Middle frontal gyrus (tissue), 1 donor: ENCODE measurements at regions not wholly inside any gene's neighbourhood (a gene's known extent, or its start where the extent isn't known, plus 50 kb on each side); places are given as distances from the start of the nearest gene placed in this dataset.

Experiments used
- DNase-seq: peaks from one replicate; pipeline ENCODE4 v3.0.0-alpha.2; 2015; ENCODE audit warnings: low spot score; ENCODE audit errors: extremely low spot score

GRCh38 chr17:65406552-65406951, 154.9 kb downstream of the AXIN2 start:
- no peak for DNase-seq

- no peak for DNase-seq
Observed at GRCh38 chr17:65405563-65405962, 155.9 kb downstream of the AXIN2 start.

- no peak for DNase-seq
Observed at GRCh38 chr17:65404761-65405160, 156.7 kb downstream of the AXIN2 start.

GRCh38 chr17:65403626-65404025, 157.8 kb downstream of the AXIN2 start:
- DNase-seq, result no peak

GRCh38 chr17:65402513-65403496, 158.6 kb downstream of the AXIN2 start:
- DNase-seq, result no peak

GRCh38 chr17:65401561-65401960, 159.9 kb downstream of the AXIN2 start:
- no peak for DNase-seq

GRCh38 chr17:65400701-65401100, 160.7 kb downstream of the AXIN2 start:
- no peak for DNase-seq

- no peak for DNase-seq
Observed at GRCh38 chr17:65398040-65398787, 163.2 kb downstream of the AXIN2 start.

GRCh38 chr17:65395924-65396323, 165.5 kb downstream of the AXIN2 start:
- DNase-seq, result no peak

- DNase-seq, result no peak
Observed at GRCh38 chr17:65394811-65395472, 166.5 kb downstream of the AXIN2 start.

GRCh38 chr17:65393514-65393913, 167.9 kb downstream of the AXIN2 start:
- no peak for DNase-seq

GRCh38 chr17:65389949-65390348, 171.5 kb downstream of the AXIN2 start:
- peak; percentile 18 for DNase-seq

GRCh38 chr17:65389426-65389825, 172.0 kb downstream of the AXIN2 start:
- no peak for DNase-seq

- no peak for DNase-seq
Observed at GRCh38 chr17:65388911-65389310, 172.5 kb downstream of the AXIN2 start.

- DNase-seq, result no peak
Observed at GRCh38 chr17:65387322-65387721, 174.1 kb downstream of the AXIN2 start.

GRCh38 chr17:65385726-65386125, 175.7 kb downstream of the AXIN2 start:
- no peak for DNase-seq

GRCh38 chr17:65385071-65385470, 176.4 kb downstream of the AXIN2 start:
- no peak for DNase-seq

- DNase-seq, result no peak
Observed at GRCh38 chr17:65381152-65381551, 180.3 kb downstream of the AXIN2 start.

GRCh38 chr17:65374966-65375365, 186.5 kb downstream of the AXIN2 start:
- no peak for DNase-seq

- DNase-seq, result no peak
Observed at GRCh38 chr17:65371702-65372101, 189.7 kb downstream of the AXIN2 start.

- DNase-seq, result no peak
Observed at GRCh38 chr17:65370669-65371131, 190.7 kb downstream of the AXIN2 start.

- no peak for DNase-seq
Observed at GRCh38 chr17:65368341-65368740, 193.1 kb downstream of the AXIN2 start.
